Right lobe of liver (tissue), 4 donors: ENCODE measurements at regions not wholly inside any gene's neighbourhood (a gene's known extent, or its start where the extent isn't known, plus 50 kb on each side); places are given as distances from the start of the nearest gene placed in this dataset.

Experiments used
- CTCF ChIP-seq, 4 donors: fragments of 200-600 bp in 3 of 4; fragments of 450-650 bp in 1 of 4; IDR thresholded peaks; one replicate each; pipeline versions ENCODE4 v1.5.1 to v1.8.0; 2016 to 2022; ENCODE audit warnings: antibody characterized with exemption in 4 of 4, mild to moderate bottlenecking in 2 of 4
- POLR2A ChIP-seq: fragments of 450-650 bp; IDR thresholded peaks from one replicate; pipeline ENCODE4 v1.6.1; 2017; ENCODE audit warnings: antibody characterized with exemption, mild to moderate bottlenecking
- donor health status: DM: no; HTN: no; CAD: no.
- donor health status: DM: no; HTN: no; CAD: no.
- donor health status: DM: no; HTN: yes; CAD: no.

- no peak for TF ChIP-seq CTCF (IDR thresholded peaks at IDR 0.05)
- TF ChIP-seq POLR2A = no peak
Measured at GRCh38 chr22:33163815-33164214, 105.6 kb upstream of the SYN3 start.
